ENCODE measurements at regions not wholly inside any gene's neighbourhood (a gene's known extent, or its start where the extent isn't known, plus 50 kb on each side); places are given as distances from the start of the nearest gene placed in this dataset.

DNA sequence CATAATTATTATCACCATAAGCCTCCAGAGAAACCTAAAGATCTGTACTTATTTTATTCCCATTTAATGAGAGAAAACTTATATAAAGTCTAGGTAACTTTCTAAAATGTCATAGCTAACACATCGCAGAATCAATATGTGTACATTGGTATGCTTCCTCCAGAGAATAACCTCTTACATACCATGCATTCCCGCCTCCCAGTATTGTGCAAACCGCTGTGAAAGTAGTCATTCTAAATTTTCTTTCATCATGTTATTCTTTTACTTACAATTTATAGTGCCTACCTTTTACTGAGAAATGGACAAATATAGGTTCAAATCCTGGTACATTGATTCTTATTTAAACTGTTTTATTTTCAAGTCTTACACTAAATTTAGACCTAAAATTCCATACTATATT is 463.4 kb downstream of the LRFN5 start:
- Histone ChIP-seq H3K9me3 (no peaks in the 10 kb centered on the region), H3K27ac (ENCODE audit: low read depth in 2 of 2, low read length in 1 of 2) (no peak overlapping the region), H3K9me2 (no peaks in the 10 kb centered on the region), H2AFZ (ENCODE audit: low read depth) (no peak overlapping the region), H3F3A (replicated peaks; ENCODE audit: insufficient read depth) (no peaks in the 10 kb centered on the region), H3K36me3 (replicated peaks in 1 of 2; ENCODE audit: control insufficient read depth in 1 of 2, insufficient read depth in 2 of 2, low read length in 1 of 2) (no peaks in the 10 kb centered on the region), H3K79me2 (ENCODE audit: insufficient read depth) (no peaks in the 10 kb centered on the region), H3K9ac (no peak overlapping the region), H3K4me1 (ENCODE audit: control insufficient read depth in 1 of 2, insufficient read depth in 2 of 2, low read depth in 1 of 2, low read length in 1 of 2) (no peaks in the 10 kb centered on the region), H3K27me3 (ENCODE audit: insufficient read depth) (no peaks in the 10 kb centered on the region), H4K20me1 (ENCODE audit: insufficient read depth) (no peaks in the 10 kb centered on the region), H3K4me3 (ENCODE audit: low read depth in 2 of 2, low read length in 1 of 2) (no peak overlapping the region), H3K4me2 (no peak overlapping the region)
- CTCF ChIA-PET, result no interaction called here
- 22% methylated on average over 3 of the region's 3 CpGs for WGBS (ENCODE audit: low lambda C conversion rate)
- POLR2A ChIA-PET, result no interaction called here
- no peak for DNase-seq
- TF ChIP-seq FOXM1 (IDR thresholded peaks at IDR 0.05; ENCODE audit: low read depth) (no peak), SMC3 (IDR thresholded peaks at IDR 0.05; ENCODE audit: low read depth, low read length) (no peak), RCOR1 (IDR thresholded peaks at IDR 0.05; ENCODE audit: low read length) (no peak)

DNA sequence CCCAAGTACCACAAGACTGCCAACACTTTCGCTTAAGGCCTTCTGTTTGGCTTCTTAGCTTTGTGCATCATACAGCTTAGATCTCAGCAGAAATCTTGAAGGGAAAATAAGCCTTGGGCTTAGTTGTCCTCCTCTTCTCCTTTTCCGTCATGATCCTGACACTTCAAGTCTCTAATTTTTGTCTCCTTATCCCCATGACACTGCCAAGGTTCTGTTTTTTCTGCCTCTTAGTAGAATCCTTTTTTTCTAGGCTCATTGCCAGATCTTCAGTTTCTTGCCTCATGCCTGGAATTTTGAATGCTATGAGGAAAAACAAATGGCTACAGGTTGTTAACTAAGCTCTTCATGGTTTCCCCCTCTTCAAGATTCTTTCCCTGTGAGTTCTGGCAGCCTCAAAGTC is 450.4 kb downstream of the LRFN5 start:
- ChIA-PET POLR2A (no interaction called here), CTCF (interaction anchor here (0.7 kb wide), 1 partner anchor 9 kb away, joined by 3 read pairs; no protein-coding TSS in a partner anchor)
- Histone ChIP-seq H2AFZ (ENCODE audit: low read depth) (no peak overlapping the region), H3K4me3 (ENCODE audit: low read depth in 2 of 2, low read length in 1 of 2) (no peak overlapping the region), H3F3A (replicated peaks; ENCODE audit: insufficient read depth) (no peaks in the 10 kb centered on the region), H3K36me3 (replicated peaks in 1 of 2; ENCODE audit: control insufficient read depth in 1 of 2, insufficient read depth in 2 of 2, low read length in 1 of 2) (no peaks in the 10 kb centered on the region), H3K9me2 (no peaks in the 10 kb centered on the region), H3K27me3 (ENCODE audit: insufficient read depth) (no peaks in the 10 kb centered on the region), H3K9ac (no peak overlapping the region), H3K4me2 (no peak overlapping the region), H3K4me1 (ENCODE audit: control insufficient read depth in 1 of 2, insufficient read depth in 2 of 2, low read depth in 1 of 2, low read length in 1 of 2) (no peaks in the 10 kb centered on the region), H3K27ac (ENCODE audit: low read depth in 2 of 2, low read length in 1 of 2) (no peak overlapping the region), H4K20me1 (ENCODE audit: insufficient read depth) (no peaks in the 10 kb centered on the region), H3K79me2 (ENCODE audit: insufficient read depth) (no peaks in the 10 kb centered on the region), H3K9me3 (no peaks in the 10 kb centered on the region)
- 12% methylated on average over 2 of the region's 2 CpGs for WGBS (ENCODE audit: low lambda C conversion rate)
- DNase-seq, result no peak
- TF ChIP-seq JUND (IDR thresholded peaks at IDR 0.05) (no peak), CHD2 (IDR thresholded peaks at IDR 0.05; ENCODE audit: low read length, partially characterized antibody) (no peak), FOXM1 (IDR thresholded peaks at IDR 0.05; ENCODE audit: low read depth) (no peak)
- TF ChIP-seq, protein P1, sequence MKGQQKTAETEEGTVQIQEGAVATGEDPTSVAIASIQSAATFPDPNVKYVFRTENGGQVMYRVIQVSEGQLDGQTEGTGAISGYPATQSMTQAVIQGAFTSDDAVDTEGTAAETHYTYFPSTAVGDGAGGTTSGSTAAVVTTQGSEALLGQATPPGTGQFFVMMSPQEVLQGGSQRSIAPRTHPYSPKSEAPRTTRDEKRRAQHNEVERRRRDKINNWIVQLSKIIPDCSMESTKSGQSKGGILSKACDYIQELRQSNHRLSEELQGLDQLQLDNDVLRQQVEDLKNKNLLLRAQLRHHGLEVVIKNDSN (IDR thresholded peaks at IDR 0.05; ENCODE audit: borderline replicate concordance, low read depth), result no peak
- TF ChIP-seq, protein P2, sequence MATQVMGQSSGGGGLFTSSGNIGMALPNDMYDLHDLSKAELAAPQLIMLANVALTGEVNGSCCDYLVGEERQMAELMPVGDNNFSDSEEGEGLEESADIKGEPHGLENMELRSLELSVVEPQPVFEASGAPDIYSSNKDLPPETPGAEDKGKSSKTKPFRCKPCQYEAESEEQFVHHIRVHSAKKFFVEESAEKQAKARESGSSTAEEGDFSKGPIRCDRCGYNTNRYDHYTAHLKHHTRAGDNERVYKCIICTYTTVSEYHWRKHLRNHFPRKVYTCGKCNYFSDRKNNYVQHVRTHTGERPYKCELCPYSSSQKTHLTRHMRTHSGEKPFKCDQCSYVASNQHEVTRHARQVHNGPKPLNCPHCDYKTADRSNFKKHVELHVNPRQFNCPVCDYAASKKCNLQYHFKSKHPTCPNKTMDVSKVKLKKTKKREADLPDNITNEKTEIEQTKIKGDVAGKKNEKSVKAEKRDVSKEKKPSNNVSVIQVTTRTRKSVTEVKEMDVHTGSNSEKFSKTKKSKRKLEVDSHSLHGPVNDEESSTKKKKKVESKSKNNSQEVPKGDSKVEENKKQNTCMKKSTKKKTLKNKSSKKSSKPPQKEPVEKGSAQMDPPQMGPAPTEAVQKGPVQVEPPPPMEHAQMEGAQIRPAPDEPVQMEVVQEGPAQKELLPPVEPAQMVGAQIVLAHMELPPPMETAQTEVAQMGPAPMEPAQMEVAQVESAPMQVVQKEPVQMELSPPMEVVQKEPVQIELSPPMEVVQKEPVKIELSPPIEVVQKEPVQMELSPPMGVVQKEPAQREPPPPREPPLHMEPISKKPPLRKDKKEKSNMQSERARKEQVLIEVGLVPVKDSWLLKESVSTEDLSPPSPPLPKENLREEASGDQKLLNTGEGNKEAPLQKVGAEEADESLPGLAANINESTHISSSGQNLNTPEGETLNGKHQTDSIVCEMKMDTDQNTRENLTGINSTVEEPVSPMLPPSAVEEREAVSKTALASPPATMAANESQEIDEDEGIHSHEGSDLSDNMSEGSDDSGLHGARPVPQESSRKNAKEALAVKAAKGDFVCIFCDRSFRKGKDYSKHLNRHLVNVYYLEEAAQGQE (IDR thresholded peaks at IDR 0.05; ENCODE audit: low read depth, low read length), result no peak

Data from SK-N-SH (cell line).